HFFc6 (cell line): ENCODE measurements at regions not wholly inside any gene's neighbourhood (a gene's known extent, or its start where the extent isn't known, plus 50 kb on each side); places are given as distances from the start of the nearest gene placed in this dataset.
"Not testable (repeated sequence)": the region's sequence is repeated elsewhere in the genome, so short reads cannot be mapped to it uniquely, and the experiment has no call there.

Experiments
- DNase-seq: peaks from one replicate; pipeline ENCODE4 v3.0.0-alpha.2; 2018
- H3K27ac Mint-ChIP-seq: 2 replicates; pipeline ENCODE4 v1.8.0; 2020; ENCODE audit warnings: mild to moderate bottlenecking, mixed read lengths
- H3K27me3 Mint-ChIP-seq: 2 replicates; pipeline ENCODE4 v1.8.0; 2021; ENCODE audit warnings: mild to moderate bottlenecking, moderate library complexity, mixed read lengths; ENCODE audit not compliant: insufficient read depth
- H3K36me3 Mint-ChIP-seq: 2 replicates; pipeline ENCODE4 v1.8.0; 2021; ENCODE audit warnings: low read depth, mixed read lengths
- H3K4me1 Mint-ChIP-seq: 2 replicates; pipeline ENCODE4 v1.8.0; 2020; ENCODE audit warnings: low read depth, mixed read lengths
- H3K4me3 Mint-ChIP-seq: 2 replicates; pipeline ENCODE4 v1.8.0; 2020; ENCODE audit warnings: mild to moderate bottlenecking, moderate library complexity, mixed read lengths
- H3K9me3 Mint-ChIP-seq: 2 replicates; pipeline ENCODE4 v1.8.0; 2020; ENCODE audit warnings: mild to moderate bottlenecking, mixed read lengths
- TF ChIP-seq, protein P1 (sequence below): fragments of 200-600 bp; sonication (generic); IDR thresholded peaks from 2 replicates; pipeline ENCODE4 v1.5.0; 2021; ENCODE audit warnings: antibody characterized with exemption, mild to moderate bottlenecking

DNA sequence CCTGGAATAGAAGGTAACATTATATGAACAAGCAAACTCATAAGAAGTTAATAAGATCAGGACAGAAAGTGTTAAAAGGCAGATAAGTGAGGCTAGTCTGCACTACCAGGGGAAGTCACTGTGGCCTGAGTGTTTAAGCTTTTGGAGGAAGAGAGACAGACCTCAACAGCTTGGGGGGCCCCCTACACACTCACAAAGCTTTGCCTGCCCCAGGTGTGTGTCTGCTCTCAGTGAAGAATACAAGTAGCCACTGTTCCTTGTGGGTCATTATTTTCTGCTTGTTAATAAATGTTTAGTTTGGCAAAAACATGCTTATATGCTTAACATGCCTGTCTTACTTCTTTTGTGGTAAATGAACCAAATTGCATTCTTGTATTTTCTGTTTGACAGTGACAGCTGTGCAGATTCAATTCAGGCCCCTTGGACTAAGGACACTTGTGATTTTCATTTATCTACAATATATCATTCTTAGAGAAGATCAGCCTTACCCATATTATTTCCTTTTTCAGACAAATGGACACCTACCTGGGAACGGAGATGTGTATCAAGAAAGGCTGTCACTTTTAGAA is 50.7 kb upstream of the C12orf71 start:
- Mint-ChIP-seq H3K4me3 (no peak overlapping the region), H3K9me3 (no peaks in the 10 kb centered on the region), H3K27me3 (peaks cover 4% of the 10 kb centered on the region; the same call in 1 of the 2 replicates), H3K27ac (no peak overlapping the region), H3K4me1 (no peaks in the 10 kb centered on the region), H3K36me3 (no peaks in the 10 kb centered on the region; the same call in 1 of the 2 replicates)
- TF ChIP-seq, protein P1, sequence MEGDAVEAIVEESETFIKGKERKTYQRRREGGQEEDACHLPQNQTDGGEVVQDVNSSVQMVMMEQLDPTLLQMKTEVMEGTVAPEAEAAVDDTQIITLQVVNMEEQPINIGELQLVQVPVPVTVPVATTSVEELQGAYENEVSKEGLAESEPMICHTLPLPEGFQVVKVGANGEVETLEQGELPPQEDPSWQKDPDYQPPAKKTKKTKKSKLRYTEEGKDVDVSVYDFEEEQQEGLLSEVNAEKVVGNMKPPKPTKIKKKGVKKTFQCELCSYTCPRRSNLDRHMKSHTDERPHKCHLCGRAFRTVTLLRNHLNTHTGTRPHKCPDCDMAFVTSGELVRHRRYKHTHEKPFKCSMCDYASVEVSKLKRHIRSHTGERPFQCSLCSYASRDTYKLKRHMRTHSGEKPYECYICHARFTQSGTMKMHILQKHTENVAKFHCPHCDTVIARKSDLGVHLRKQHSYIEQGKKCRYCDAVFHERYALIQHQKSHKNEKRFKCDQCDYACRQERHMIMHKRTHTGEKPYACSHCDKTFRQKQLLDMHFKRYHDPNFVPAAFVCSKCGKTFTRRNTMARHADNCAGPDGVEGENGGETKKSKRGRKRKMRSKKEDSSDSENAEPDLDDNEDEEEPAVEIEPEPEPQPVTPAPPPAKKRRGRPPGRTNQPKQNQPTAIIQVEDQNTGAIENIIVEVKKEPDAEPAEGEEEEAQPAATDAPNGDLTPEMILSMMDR: no peak
- DNase-seq: no peak

DNA sequence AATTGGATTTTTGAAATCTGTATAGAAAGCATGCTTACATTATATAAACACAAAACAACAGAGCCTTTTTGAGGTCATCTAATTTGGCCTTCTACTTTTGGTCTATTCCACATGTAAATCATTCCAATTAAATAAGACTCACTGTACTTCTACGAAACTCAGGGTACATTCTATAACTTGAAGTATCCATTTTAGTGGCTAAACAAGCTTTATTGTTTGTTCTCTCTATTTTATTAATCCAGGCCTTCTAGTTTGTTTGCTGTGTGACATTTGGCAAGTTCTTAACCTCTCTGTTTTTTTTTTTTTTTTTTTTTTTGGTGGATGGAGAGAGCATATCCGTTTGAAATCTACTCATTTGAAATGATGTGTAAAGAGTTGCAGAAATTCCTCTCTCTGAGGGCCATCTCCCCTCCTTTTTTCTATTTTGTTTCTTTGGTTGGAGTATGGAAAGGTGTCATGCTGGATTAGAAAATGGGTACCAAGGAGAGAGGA is 58.1 kb upstream of the C12orf71 start:
- DNase-seq: no peak
- Mint-ChIP-seq H3K36me3 (no peaks in the 10 kb centered on the region; the same call in 1 of the 2 replicates), H3K27ac (no peak overlapping the region), H3K9me3 (no peaks in the 10 kb centered on the region), H3K27me3 (no peaks in the 10 kb centered on the region), H3K4me1 (peaks cover 31% of the 10 kb centered on the region), H3K4me3 (no peak overlapping the region)
- TF ChIP-seq, protein P1: no peak

DNA sequence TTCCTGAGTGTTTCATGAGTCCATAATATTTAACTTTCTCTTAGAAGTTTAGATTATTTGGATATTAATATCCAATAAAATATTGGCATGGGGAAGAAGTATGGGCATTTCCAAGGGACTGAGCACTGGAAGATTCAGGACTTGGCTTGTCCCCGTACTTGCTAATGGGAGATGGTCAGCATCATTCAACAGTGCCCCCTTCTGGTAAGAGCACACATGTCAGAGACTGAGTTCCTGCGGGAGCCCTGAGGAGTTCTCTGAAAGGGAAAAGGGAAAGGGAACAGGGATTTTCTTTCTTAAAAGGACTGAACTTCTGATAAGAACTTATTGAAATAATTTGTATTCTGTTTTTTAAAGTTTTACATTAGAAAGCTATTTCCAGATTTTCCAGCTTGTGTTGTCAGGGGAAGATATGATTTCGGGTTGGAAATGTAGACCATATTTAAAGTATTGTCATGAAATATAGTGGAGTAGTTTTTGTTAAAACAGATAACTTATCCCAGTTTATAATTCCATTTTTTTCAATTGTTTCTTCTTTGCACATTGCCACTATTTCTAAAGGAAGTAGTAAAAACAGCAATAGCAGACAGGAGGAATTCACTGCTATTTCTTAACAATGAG is 59.8 kb upstream of the C12orf71 start:
- H3K27me3 Mint-ChIP-seq: no peaks in the 10 kb centered on the region
- TF ChIP-seq, protein P1: peak; percentile 94
- no peaks in the 10 kb centered on the region for H3K36me3 Mint-ChIP-seq
- H3K9me3 Mint-ChIP-seq: no peaks in the 10 kb centered on the region
- DNase-seq: peak; percentile 69
- H3K27ac Mint-ChIP-seq: peak overlapping the region; percentile 42; the same call in 1 of the 2 replicates
- H3K4me1 Mint-ChIP-seq: peaks cover 31% of the 10 kb centered on the region
- peak overlapping the region; percentile 61 for H3K4me3 Mint-ChIP-seq

DNA sequence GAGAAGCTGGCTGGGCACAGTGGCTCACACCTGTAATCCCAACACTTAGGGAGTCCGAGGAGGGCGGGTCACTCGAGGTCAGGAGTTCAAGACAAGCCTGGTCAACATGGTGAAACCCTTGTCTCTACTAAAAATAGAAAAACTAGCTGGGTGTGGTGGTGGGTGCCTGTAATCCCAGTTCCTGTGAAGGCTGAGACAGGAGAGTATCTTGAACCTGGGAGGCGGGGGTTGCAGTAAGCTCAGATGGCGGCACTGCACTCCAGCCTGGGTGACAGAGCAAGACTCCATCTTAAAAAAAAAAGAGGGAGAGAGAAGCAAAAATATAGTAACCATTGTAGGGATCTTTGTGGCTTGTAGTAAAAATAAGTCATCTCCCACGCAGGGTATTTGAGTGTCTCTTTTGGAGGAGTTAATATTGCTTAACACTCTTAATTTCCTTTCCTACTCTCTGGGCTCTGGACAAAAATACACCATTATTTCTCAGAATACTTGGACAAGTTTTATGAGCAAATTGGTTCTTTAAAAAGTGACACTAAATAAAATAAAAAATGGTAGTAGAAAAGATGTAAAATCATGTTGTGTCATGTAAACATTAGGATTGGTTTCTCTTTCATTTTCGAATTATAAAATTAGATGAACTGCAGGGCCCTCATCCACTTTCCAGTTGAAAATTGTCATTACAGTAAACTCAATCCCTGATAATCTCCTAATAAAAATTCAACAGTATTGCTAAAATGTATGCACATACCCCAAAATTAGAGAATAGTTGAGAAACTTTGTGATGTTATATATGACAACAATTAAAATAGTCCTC is 61.1 kb upstream of the C12orf71 start:
- peak overlapping the region; percentile 86 for H3K4me3 Mint-ChIP-seq
- peaks cover 31% of the 10 kb centered on the region for H3K4me1 Mint-ChIP-seq
- DNase-seq: no peak
- TF ChIP-seq, protein P1: no peak
- no peaks in the 10 kb centered on the region for H3K9me3 Mint-ChIP-seq
- peak overlapping the region; percentile 87 for H3K27ac Mint-ChIP-seq
- H3K36me3 Mint-ChIP-seq: no peaks in the 10 kb centered on the region
- no peaks in the 10 kb centered on the region for H3K27me3 Mint-ChIP-seq

DNA sequence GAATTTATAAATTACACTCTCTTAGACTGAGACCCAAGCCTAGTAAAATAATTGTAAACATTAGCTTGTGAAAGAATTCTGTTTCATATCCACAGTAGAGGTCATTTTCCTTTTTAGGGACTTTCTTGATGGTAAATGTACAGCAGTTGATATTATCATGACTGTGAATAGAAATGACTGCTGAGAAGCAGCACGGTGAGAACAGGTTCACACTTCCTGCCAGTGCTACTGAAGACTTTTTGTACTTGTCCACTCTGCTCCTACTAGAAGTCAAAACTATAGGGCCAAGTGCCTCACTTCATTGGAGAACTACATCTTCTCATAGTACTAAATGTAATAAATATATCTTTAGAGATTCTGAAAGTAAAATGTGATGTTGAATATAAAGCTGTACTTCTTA is 63.3 kb upstream of the C12orf71 start:
- H3K4me3 Mint-ChIP-seq, H3K36me3 Mint-ChIP-seq, DNase-seq, H3K27ac Mint-ChIP-seq, H3K27me3 Mint-ChIP-seq, H3K9me3 Mint-ChIP-seq: not testable (repeated sequence)
- H3K4me1 Mint-ChIP-seq: peaks cover 31% of the 10 kb centered on the region

DNA sequence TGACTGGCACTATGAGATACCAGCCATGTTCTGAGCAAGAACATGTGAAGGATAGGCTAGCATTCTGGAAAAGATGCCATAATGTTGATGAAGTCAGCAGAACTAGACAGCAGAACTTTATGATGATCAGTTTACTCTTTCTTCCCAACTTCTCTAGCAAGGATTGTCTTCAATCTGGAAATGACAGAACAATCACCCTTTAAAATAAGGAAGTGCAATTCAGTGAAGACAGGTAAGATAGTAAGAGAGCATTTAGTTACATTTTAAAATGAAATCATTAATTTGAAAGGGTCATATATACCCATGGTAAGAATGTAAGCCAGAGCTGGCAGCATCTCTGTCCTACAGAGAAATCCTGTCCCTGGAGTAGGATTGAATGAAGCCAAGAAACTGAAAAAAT is 66.0 kb upstream of the C12orf71 start:
- DNase-seq: no peak
- peaks cover 12% of the 10 kb centered on the region for H3K4me1 Mint-ChIP-seq
- no peaks in the 10 kb centered on the region for H3K36me3 Mint-ChIP-seq
- H3K27me3 Mint-ChIP-seq: no peaks in the 10 kb centered on the region
- no peaks in the 10 kb centered on the region for H3K9me3 Mint-ChIP-seq
- H3K4me3 Mint-ChIP-seq: no peak overlapping the region
- TF ChIP-seq, protein P1: no peak
- no peak overlapping the region for H3K27ac Mint-ChIP-seq
